Natural killer cell (primary cell): ENCODE measurements at regions not wholly inside any gene's neighbourhood (a gene's known extent, or its start where the extent isn't known, plus 50 kb on each side); places are given as distances from the start of the nearest gene placed in this dataset.

Experiments
- ATAC-seq, 3 donors: fragments of 150-1000 bp in 2 of 3; fragments of 200-7000 bp in 1 of 3; cut with Tn5 transposase; 1 replicate in 1 of 3; 2 replicates in 2 of 3; pipeline ENCODE4 v1.10.0; 2021; ENCODE audit warnings: mild to moderate bottlenecking in 2 of 3, moderate library complexity in 2 of 3
- DNase-seq, 2 donors: peaks; one replicate each; pipeline versions ENCODE4 v3.0.0 to v3.0.0-alpha.2; 2013 to 2021; ENCODE audit warnings: mixed read lengths in 1 of 2
- H3K27ac ChIP-seq: one replicate; pipeline ENCODE4 v1.5.1; 2013; ENCODE audit warnings: mild to moderate bottlenecking, low read length
- H3K27me3 ChIP-seq: one replicate; pipeline ENCODE4 v1.6.1; 2013; ENCODE audit warnings: low read length; ENCODE audit not compliant: control insufficient read depth, insufficient read depth
- H3K36me3 ChIP-seq: one replicate; pipeline ENCODE4 v1.6.1; 2013; ENCODE audit warnings: low read length; ENCODE audit not compliant: control insufficient read depth, insufficient read depth
- H3K4me1 ChIP-seq: one replicate; pipeline ENCODE4 v1.6.1; 2013; ENCODE audit warnings: low read length; ENCODE audit not compliant: control insufficient read depth, insufficient read depth
- H3K4me3 ChIP-seq: one replicate; pipeline ENCODE4 v1.5.1; 2013; ENCODE audit warnings: low read length
- H3K9me3 ChIP-seq: one replicate; pipeline ENCODE4 v1.6.1; 2013; ENCODE audit warnings: low read length; ENCODE audit not compliant: control insufficient read depth, insufficient read depth
- H3K27ac Mint-ChIP-seq, 2 donors: one replicate each; pipeline ENCODE4 v1.8.0; 2022; ENCODE audit warnings: mild to moderate bottlenecking in 2 of 2, mixed read lengths in 2 of 2, moderate library complexity in 1 of 2
- H3K27me3 Mint-ChIP-seq, 2 donors: one replicate each; pipeline ENCODE4 v1.8.0; 2022; ENCODE audit warnings: low read depth in 2 of 2, mixed read lengths in 2 of 2
- H3K36me3 Mint-ChIP-seq: one replicate; pipeline ENCODE4 v1.8.0; 2022; ENCODE audit warnings: mixed read lengths
- H3K4me1 Mint-ChIP-seq, 2 donors: one replicate each; pipeline ENCODE4 v1.8.0; 2022; ENCODE audit warnings: mixed read lengths in 2 of 2
- H3K4me3 Mint-ChIP-seq: one replicate; pipeline ENCODE4 v1.8.0; 2022; ENCODE audit warnings: mild to moderate bottlenecking, moderate library complexity, mixed read lengths
- H3K9me3 Mint-ChIP-seq, 2 donors: one replicate each; pipeline ENCODE4 v1.8.0; 2022; ENCODE audit warnings: mixed read lengths in 2 of 2
- WGBS: methylation state at CpG from one replicate; pipeline ENCODE4 v1.1.7; 2013; ENCODE audit warnings: missing lambda C conversion rate; ENCODE audit not compliant: insufficient coverage; 5-methylcytosine and 5-hydroxymethylcytosine counted together
- intact Hi-C: fragments of 100-400 bp; cut with micrococcal nuclease; formaldehyde crosslinking; loops from one replicate; pipeline ENCODE4 v1.14.2; 2022
- TF ChIP-seq, protein P1 (sequence below): fragments of 200-600 bp; IDR thresholded peaks from one replicate; pipeline ENCODE4 v1.8.0; 2022; ENCODE audit warnings: antibody characterized with exemption

DNA sequence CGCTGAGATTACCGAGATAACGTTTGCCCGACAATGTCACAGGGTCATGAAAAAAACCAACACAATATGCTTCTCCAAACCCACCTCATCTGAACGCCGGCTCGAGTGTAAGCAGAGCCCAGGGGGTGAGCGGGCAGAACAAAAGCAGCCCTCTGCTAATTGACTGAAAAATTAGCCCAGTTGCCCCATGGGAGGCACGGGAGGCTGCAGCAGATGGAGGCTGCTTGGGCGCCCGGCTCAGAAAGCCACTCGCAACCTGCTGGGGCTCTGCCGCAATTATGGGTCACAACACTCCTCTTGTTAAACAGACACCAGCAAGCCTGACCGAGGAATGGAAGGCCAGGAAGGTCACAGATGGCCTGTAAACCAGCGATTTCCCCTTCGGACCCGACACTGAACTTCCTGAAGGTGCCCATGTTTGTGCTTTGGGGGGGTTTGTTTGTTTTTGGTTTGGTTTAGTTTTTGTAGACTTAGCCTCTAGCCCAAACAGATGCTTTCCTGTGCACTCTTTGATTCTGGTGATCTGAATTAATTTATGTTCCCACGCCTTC is 104.6 kb upstream of the IRX1 start:
- H3K27me3 Mint-ChIP-seq, result no peaks in the 10 kb centered on the region
- H3K9me3 Mint-ChIP-seq, result peaks cover 10 to 14% of the 10 kb centered on the region in 2 donors
- H3K9me3 ChIP-seq, result peaks cover 10% of the 10 kb centered on the region
- no peak overlapping the region for H3K27ac ChIP-seq
- intact Hi-C loops, result no loop called here
- WGBS, result 82% methylated on average over 18 of the region's 18 CpGs
- no peaks in the 10 kb centered on the region for H3K4me1 ChIP-seq
- no peak overlapping the region for H3K4me3 Mint-ChIP-seq
- TF ChIP-seq, protein P1, sequence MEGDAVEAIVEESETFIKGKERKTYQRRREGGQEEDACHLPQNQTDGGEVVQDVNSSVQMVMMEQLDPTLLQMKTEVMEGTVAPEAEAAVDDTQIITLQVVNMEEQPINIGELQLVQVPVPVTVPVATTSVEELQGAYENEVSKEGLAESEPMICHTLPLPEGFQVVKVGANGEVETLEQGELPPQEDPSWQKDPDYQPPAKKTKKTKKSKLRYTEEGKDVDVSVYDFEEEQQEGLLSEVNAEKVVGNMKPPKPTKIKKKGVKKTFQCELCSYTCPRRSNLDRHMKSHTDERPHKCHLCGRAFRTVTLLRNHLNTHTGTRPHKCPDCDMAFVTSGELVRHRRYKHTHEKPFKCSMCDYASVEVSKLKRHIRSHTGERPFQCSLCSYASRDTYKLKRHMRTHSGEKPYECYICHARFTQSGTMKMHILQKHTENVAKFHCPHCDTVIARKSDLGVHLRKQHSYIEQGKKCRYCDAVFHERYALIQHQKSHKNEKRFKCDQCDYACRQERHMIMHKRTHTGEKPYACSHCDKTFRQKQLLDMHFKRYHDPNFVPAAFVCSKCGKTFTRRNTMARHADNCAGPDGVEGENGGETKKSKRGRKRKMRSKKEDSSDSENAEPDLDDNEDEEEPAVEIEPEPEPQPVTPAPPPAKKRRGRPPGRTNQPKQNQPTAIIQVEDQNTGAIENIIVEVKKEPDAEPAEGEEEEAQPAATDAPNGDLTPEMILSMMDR, result no peak
- no peak overlapping the region for H3K27ac Mint-ChIP-seq
- H3K36me3 ChIP-seq, result no peaks in the 10 kb centered on the region
- no peak overlapping the region for H3K4me3 ChIP-seq
- no peaks in the 10 kb centered on the region for H3K4me1 Mint-ChIP-seq
- DNase-seq, result no peak
- H3K36me3 Mint-ChIP-seq, result no peaks in the 10 kb centered on the region
- no peak for ATAC-seq
- no peaks in the 10 kb centered on the region for H3K27me3 ChIP-seq

DNA sequence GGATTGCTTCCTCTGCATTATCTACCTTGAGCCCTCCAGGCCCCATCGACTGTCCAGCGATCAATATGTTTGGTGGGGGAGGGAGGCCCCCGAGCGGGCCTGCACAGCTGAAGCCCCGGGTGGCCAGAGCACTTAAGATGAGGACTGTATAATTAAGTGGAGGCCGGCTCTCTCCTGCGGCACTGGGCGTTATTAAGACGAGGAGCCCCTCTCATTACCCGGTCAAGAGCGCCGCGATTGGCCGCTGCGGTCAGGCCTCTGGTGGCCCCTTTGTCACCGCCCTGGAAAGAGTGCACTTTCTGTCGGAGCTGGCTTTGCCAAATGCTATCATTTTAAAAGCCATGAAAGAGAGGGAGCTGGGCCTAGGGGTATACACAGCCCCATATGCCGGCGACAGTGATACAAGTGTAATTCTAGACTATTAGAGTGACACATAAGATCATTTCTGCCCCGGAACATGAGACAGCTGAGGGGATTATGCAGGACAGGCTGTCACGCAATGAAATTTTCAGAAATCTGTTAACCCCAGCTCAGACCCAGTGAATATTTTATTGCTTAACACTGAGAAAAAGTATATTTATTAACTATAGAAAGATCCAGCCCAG is 106.3 kb upstream of the IRX1 start:
- Histone ChIP-seq H3K4me1 (no peaks in the 10 kb centered on the region), H3K27me3 (no peaks in the 10 kb centered on the region), H3K27ac (no peak overlapping the region), H3K36me3 (no peaks in the 10 kb centered on the region), H3K9me3 (peaks cover 10% of the 10 kb centered on the region), H3K4me3 (no peak overlapping the region)
- H3K27me3 Mint-ChIP-seq, result no peaks in the 10 kb centered on the region
- intact Hi-C loops, result no loop called here
- DNase-seq (no peak), ATAC-seq (no peak)
- no peaks in the 10 kb centered on the region for H3K36me3 Mint-ChIP-seq
- H3K4me1 Mint-ChIP-seq, result no peaks in the 10 kb centered on the region
- H3K4me3 Mint-ChIP-seq, result no peak overlapping the region
- H3K27ac Mint-ChIP-seq, result no peak overlapping the region
- peaks cover 10 to 12% of the 10 kb centered on the region in 2 donors for H3K9me3 Mint-ChIP-seq
- 85% methylated on average over 21 of the region's 21 CpGs for WGBS
- TF ChIP-seq, protein P1, result no peak

DNA sequence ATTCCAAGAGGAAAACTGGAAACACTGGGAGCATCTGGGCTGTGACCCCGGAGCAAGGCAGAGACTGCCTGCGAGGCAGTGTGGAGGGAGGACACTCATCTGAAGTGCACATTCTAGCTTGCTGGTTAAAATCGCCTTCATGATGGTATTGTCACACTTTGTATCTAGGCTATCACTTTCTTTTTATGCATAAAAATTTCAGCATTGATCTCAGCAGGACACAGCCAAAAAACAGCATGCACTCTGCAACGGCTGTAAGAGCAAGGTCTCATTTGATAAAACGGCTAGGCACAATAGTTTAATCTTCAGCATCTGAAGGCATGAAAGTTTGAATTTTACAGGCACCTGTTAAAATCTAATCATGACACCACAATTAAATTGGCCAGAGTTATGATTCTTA is 110.8 kb upstream of the IRX1 start:
- ATAC-seq, result no peak
- Mint-ChIP-seq H3K4me1 (no peaks in the 10 kb centered on the region), H3K36me3 (no peaks in the 10 kb centered on the region), H3K27me3 (no peaks in the 10 kb centered on the region), H3K4me3 (no peak overlapping the region), H3K27ac (no peak overlapping the region), H3K9me3 (peaks cover 9 to 10% of the 10 kb centered on the region in 2 donors)
- Histone ChIP-seq H3K4me3 (no peak overlapping the region), H3K4me1 (no peaks in the 10 kb centered on the region), H3K9me3 (peaks cover 9% of the 10 kb centered on the region), H3K27ac (no peak overlapping the region), H3K36me3 (no peaks in the 10 kb centered on the region), H3K27me3 (no peaks in the 10 kb centered on the region)
- intact Hi-C loops, result no loop called here
- TF ChIP-seq, protein P1, result no peak
- DNase-seq, result no peak
- 77% methylated on average over 5 of the region's 5 CpGs for whole genome bisulfite sequencing

DNA sequence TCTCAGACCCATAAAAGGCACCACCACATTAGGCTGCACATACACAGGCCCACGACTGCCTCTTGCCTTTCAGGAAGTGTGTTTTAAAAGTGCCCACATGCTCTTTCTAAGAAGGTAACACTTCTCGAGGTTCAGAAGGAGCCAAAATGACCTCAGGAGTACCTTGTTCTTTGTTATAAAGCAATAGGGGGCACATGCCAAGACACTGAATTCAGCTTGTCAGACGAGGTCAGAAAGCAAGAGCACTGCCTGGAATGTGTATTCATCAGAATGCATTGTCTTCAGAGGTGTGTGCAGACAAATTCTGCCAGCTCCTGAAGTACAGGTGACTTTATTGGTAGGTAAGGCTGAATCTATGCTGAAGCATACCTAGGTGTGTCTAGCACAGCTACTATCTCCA is 114.5 kb upstream of the IRX1 start:
- Mint-ChIP-seq H3K36me3 (no peaks in the 10 kb centered on the region), H3K4me3 (no peak overlapping the region), H3K9me3 (peaks cover 0 to 5% of the 10 kb centered on the region in 2 donors), H3K27ac (no peak overlapping the region), H3K4me1 (no peaks in the 10 kb centered on the region), H3K27me3 (no peaks in the 10 kb centered on the region)
- WGBS, result 55% methylated on average over 3 of the region's 3 CpGs
- Histone ChIP-seq H3K4me3 (no peak overlapping the region), H3K27me3 (no peaks in the 10 kb centered on the region), H3K36me3 (no peaks in the 10 kb centered on the region), H3K4me1 (no peaks in the 10 kb centered on the region), H3K27ac (no peak overlapping the region), H3K9me3 (peaks cover 3% of the 10 kb centered on the region)
- ATAC-seq (no peak), DNase-seq (no peak)
- TF ChIP-seq, protein P1, result no peak
- intact Hi-C loops, result no loop called here
